Vagina (tissue), 2 donors: ENCODE measurements at regions not wholly inside any gene's neighbourhood (a gene's known extent, or its start where the extent isn't known, plus 50 kb on each side); places are given as distances from the start of the nearest gene placed in this dataset.

Experiments used
- POLR2A ChIP-seq, 2 donors: fragments of 450-650 bp; IDR thresholded peaks; one replicate each; pipeline ENCODE4 v1.6.1; 2017; ENCODE audit warnings: antibody characterized with exemption in 2 of 2, mild to moderate bottlenecking in 2 of 2, moderate library complexity in 2 of 2
- POLR2AphosphoS5 ChIP-seq, 2 donors: sonication (generic); formaldehyde crosslinking; IDR thresholded peaks; one replicate each; pipeline ENCODE4 v1.9.0; 2017; ENCODE audit warnings: antibody characterized with exemption in 2 of 2, mild to moderate bottlenecking in 2 of 2, low read depth in 1 of 2; ENCODE audit not compliant: insufficient read depth in 1 of 2
- TF ChIP-seq, protein P1 (sequence below), 3 experiments: fragments of 450-650 bp in 2 of 3; fragments of 200-600 bp in 1 of 3; sonication (generic) in 1 of 3; IDR thresholded peaks; one replicate each; pipeline ENCODE4 v1.5.1; 2017 to 2019; ENCODE audit warnings: antibody characterized with exemption in 3 of 3, mild to moderate bottlenecking in 2 of 3, moderate library complexity in 2 of 3

GRCh38 chr9:74277532-74277931 is 219.6 kb upstream of the RORB start:
- TF ChIP-seq, protein P1, sequence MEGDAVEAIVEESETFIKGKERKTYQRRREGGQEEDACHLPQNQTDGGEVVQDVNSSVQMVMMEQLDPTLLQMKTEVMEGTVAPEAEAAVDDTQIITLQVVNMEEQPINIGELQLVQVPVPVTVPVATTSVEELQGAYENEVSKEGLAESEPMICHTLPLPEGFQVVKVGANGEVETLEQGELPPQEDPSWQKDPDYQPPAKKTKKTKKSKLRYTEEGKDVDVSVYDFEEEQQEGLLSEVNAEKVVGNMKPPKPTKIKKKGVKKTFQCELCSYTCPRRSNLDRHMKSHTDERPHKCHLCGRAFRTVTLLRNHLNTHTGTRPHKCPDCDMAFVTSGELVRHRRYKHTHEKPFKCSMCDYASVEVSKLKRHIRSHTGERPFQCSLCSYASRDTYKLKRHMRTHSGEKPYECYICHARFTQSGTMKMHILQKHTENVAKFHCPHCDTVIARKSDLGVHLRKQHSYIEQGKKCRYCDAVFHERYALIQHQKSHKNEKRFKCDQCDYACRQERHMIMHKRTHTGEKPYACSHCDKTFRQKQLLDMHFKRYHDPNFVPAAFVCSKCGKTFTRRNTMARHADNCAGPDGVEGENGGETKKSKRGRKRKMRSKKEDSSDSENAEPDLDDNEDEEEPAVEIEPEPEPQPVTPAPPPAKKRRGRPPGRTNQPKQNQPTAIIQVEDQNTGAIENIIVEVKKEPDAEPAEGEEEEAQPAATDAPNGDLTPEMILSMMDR (IDR thresholded peaks at IDR 0.05), result no peak
- no peak for TF ChIP-seq POLR2AphosphoS5 (IDR thresholded peaks at IDR 0.05; ENCODE audit: insufficient read depth in 1 of 2, low read depth in 1 of 2)
- TF ChIP-seq POLR2A (IDR thresholded peaks at IDR 0.05), result no peak
